A673 (cell line): ENCODE measurements at regions not wholly inside any gene's neighbourhood (a gene's known extent, or its start where the extent isn't known, plus 50 kb on each side); places are given as distances from the start of the nearest gene placed in this dataset.

Experiments used
- BruUV-seq: library from RNA; stranded (reverse); fragments of 400-500 nt; replicated peaks from 2 replicates; lab custom pipeline; 2021; lab: Mats Ljungman, UMichigan
- CTCF ChIA-PET: fragments of 300-600 bp; sonication (Branson Sonifier 250); formaldehyde crosslinking; loops from one replicate; lab custom pipeline; 2022; ENCODE audit warnings: antibody characterized with exemption; lab: Charles Lee
- POLR2A ChIA-PET: fragments of 300-600 bp; sonication (Branson Sonifier 250); formaldehyde crosslinking; loops from one replicate; lab custom pipeline; 2022; ENCODE audit warnings: antibody characterized with exemption; ENCODE audit not compliant: low non-redundant PET; lab: Charles Lee
- DNase-seq: peaks from one replicate; pipeline ENCODE4 v3.0.0-alpha.2; 2015; ENCODE audit warnings: low spot score
- H3K27ac ChIP-seq: fragments of 200-600 bp; sonication (generic); 2 replicates; pipeline ENCODE4 v1.5.1; 2016; ENCODE audit warnings: mixed run types, low read depth, mild to moderate bottlenecking, mixed read lengths, antibody characterized with exemption, low read length; ENCODE audit not compliant: poor library complexity, severe bottlenecking
- H3K27me3 ChIP-seq: fragments of 200-600 bp; sonication (generic); replicated peaks from 2 replicates; pipeline ENCODE4 v1.6.1; 2017; ENCODE audit warnings: mixed run types, low read depth, mild to moderate bottlenecking, mixed read lengths, antibody characterized with exemption, low read length; ENCODE audit not compliant: insufficient read depth, poor library complexity
- H3K36me3 ChIP-seq: fragments of 200-600 bp; sonication (generic); 2 replicates; pipeline ENCODE4 v1.6.1; 2016; ENCODE audit warnings: mixed run types, mild to moderate bottlenecking, mixed read lengths, antibody characterized with exemption, low read length; ENCODE audit not compliant: insufficient read depth, poor library complexity, severe bottlenecking
- H3K4me1 ChIP-seq: fragments of 200-600 bp; sonication (generic); 2 replicates; pipeline ENCODE4 v1.6.1; 2017; ENCODE audit warnings: mixed run types, mild to moderate bottlenecking, mixed read lengths, antibody characterized with exemption, low read length; ENCODE audit not compliant: insufficient read depth, poor library complexity, severe bottlenecking
- H3K4me3 ChIP-seq: fragments of 200-600 bp; sonication (generic); 2 replicates; pipeline ENCODE4 v1.5.1; 2016; ENCODE audit warnings: low read depth, mixed run types, mild to moderate bottlenecking, mixed read lengths, low read length; ENCODE audit not compliant: poor library complexity, severe bottlenecking
- H3K9me3 ChIP-seq: fragments of 200-600 bp; sonication (generic); 2 replicates; pipeline ENCODE4 v1.6.1; 2016; ENCODE audit warnings: mixed run types, low read depth, mild to moderate bottlenecking, mixed read lengths, antibody characterized with exemption, low read length; ENCODE audit not compliant: poor library complexity, severe bottlenecking
- EZH2 ChIP-seq: fragments of 200-600 bp; sonication (generic); IDR thresholded peaks from 2 replicates; pipeline ENCODE4 v1.6.1; 2017; ENCODE audit warnings: borderline replicate concordance, low read depth, mild to moderate bottlenecking, mixed read lengths, antibody characterized with exemption, low read length; ENCODE audit not compliant: poor library complexity, severe bottlenecking
- intact Hi-C: fragments of 100-400 bp; cut with micrococcal nuclease; formaldehyde crosslinking; loops from one replicate; pipeline ENCODE4 v1.10.0; 2022; ENCODE audit not compliant: unreplicated experiment
- TF ChIP-seq, protein P1 (sequence below): fragments of 300-800, 200-600 bp; sonication (generic); conservative IDR thresholded peaks from 2 replicates; pipeline ENCODE4 v1.5.1; 2017; ENCODE audit warnings: low read depth, mild to moderate bottlenecking, antibody characterized with exemption, low read length, moderate library complexity, mixed read lengths

DNA sequence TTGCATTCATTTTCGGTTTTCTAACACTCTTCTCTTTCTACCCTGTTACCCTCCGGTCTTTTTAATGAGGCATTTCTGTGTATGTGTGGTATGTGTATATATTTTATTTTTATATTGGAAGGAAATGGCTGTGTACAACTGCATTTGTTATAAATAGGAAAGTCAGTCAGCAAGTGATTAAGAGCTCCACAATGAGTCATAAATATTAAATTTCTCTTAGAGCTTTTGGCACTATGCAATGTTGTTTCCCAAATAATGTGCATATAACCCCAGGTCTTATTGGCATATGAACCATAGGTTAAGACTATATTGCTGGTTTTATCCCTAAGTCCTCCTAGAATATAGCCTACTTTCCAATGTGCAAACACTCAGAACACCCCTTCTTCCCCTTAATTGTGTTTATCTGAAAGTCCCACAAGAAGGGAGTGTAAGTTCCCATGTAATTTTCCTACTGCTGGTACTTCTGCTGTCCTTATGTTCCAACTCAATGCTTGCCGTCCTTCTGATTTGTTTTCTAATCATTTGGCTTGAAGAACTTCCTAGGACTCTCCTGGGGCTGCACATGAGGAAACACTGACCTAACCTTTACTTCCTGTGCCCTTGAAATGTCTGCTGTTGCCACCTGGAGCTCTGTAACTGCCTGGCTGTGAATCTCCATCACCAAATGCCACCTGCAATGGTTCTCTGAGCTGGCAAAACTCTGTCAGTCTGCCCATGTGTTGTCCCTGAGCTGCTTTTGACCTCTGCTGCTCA, 65.5 kb upstream of the PCSK5 start:
- ChIA-PET CTCF (no interaction called here), POLR2A (no interaction called here)
- Histone ChIP-seq H3K27me3 (no peaks in the 10 kb centered on the region), H3K4me1 (no peaks in the 10 kb centered on the region), H3K27ac (no peak overlapping the region), H3K4me3 (no peak overlapping the region), H3K36me3 (no peaks in the 10 kb centered on the region), H3K9me3 (no peaks in the 10 kb centered on the region)
- intact Hi-C loops: no loop called here
- no TSS peak for BruUV-seq
- TF ChIP-seq EZH2: no peak
- TF ChIP-seq, protein P1, sequence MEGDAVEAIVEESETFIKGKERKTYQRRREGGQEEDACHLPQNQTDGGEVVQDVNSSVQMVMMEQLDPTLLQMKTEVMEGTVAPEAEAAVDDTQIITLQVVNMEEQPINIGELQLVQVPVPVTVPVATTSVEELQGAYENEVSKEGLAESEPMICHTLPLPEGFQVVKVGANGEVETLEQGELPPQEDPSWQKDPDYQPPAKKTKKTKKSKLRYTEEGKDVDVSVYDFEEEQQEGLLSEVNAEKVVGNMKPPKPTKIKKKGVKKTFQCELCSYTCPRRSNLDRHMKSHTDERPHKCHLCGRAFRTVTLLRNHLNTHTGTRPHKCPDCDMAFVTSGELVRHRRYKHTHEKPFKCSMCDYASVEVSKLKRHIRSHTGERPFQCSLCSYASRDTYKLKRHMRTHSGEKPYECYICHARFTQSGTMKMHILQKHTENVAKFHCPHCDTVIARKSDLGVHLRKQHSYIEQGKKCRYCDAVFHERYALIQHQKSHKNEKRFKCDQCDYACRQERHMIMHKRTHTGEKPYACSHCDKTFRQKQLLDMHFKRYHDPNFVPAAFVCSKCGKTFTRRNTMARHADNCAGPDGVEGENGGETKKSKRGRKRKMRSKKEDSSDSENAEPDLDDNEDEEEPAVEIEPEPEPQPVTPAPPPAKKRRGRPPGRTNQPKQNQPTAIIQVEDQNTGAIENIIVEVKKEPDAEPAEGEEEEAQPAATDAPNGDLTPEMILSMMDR: no peak
- no peak for DNase-seq

DNA sequence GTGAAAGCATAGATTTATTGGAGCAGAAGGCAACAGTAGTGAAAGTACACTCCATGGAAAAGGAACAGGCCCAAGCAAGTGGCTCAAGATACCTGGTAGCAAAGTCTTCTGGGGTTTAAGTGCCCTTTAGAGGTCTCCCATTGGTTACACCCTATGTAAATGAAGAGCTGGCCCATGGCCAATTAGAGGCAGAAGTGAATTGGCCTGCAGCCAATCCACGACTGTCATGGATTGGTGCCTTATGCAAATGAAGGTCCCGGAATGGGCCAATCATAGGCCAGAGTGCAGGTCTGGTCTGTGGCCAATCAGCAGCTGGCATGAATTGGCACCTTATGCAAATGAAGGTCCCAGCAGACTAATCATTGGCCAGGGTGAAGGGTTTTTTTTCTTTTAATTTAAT, 64.2 kb upstream of the PCSK5 start:
- CTCF ChIA-PET: no interaction called here
- TF ChIP-seq, protein P1: no peak
- no peak for TF ChIP-seq EZH2
- no TSS peak for BruUV-seq
- no peaks in the 10 kb centered on the region for H3K36me3 ChIP-seq
- peak; percentile 3 for DNase-seq
- H3K4me1 ChIP-seq: no peaks in the 10 kb centered on the region
- POLR2A ChIA-PET: no interaction called here
- H3K27me3 ChIP-seq: no peaks in the 10 kb centered on the region
- no peak overlapping the region for H3K4me3 ChIP-seq
- H3K27ac ChIP-seq: no peak overlapping the region
- intact Hi-C loops: no loop called here
- H3K9me3 ChIP-seq: no peaks in the 10 kb centered on the region

GRCh38 chr9:75830303-75830702, 60.2 kb upstream of the PCSK5 start:
- Histone ChIP-seq H3K9me3 (no peaks in the 10 kb centered on the region), H3K4me1 (no peaks in the 10 kb centered on the region), H3K27me3 (no peaks in the 10 kb centered on the region), H3K4me3 (no peak overlapping the region), H3K36me3 (no peaks in the 10 kb centered on the region), H3K27ac (no peak overlapping the region)
- intact Hi-C loops: no loop called here
- ChIA-PET CTCF (no interaction called here), POLR2A (no interaction called here)
- no TSS peak for BruUV-seq
- TF ChIP-seq EZH2: no peak
- TF ChIP-seq, protein P1: no peak
- DNase-seq: no peak
